Breast epithelium (tissue), 4 donors: ENCODE measurements at regions not wholly inside any gene's neighbourhood (a gene's known extent, or its start where the extent isn't known, plus 50 kb on each side); places are given as distances from the start of the nearest gene placed in this dataset.
A peak's percentile ranks its signal among the peaks of the same experiment; 100 is the strongest.

Experiments
- DNase-seq, 2 donors: peaks; one replicate each; pipeline ENCODE4 v3.0.0-alpha.2; 2019; ENCODE audit warnings: low spot score in 2 of 2
- H3K27ac ChIP-seq, 2 donors: fragments of 200-600 bp; sonication (generic) in 1 of 2; one replicate each; pipeline ENCODE4 v1.5.1; 2016 to 2019; ENCODE audit warnings: mild to moderate bottlenecking in 1 of 2
- H3K27me3 ChIP-seq, 2 donors: fragments of 200-600 bp; sonication (generic) in 1 of 2; one replicate each; pipeline versions ENCODE4 v1.5.1 to v1.6.0; 2017 to 2019; ENCODE audit warnings: control low read depth in 1 of 2, mild to moderate bottlenecking in 1 of 2
- H3K36me3 ChIP-seq: fragments of 200-600 bp; one replicate; pipeline ENCODE4 v1.5.1; 2019
- H3K4me1 ChIP-seq, 2 donors: fragments of 200-600 bp; sonication (generic); one replicate each; pipeline ENCODE4 v1.5.1; 2016 to 2019; ENCODE audit warnings: control low read depth in 1 of 2
- H3K4me3 ChIP-seq, 3 donors: fragments of 200-600 bp; sonication (generic); 1 replicate in 2 of 3; 2 replicates in 1 of 3; pipeline ENCODE4 v1.5.1; 2016 to 2019; ENCODE audit warnings: mild to moderate bottlenecking in 3 of 3, moderate library complexity in 2 of 3
- H3K9me3 ChIP-seq, 2 donors: fragments of 200-600 bp; sonication (generic) in 1 of 2; one replicate each; pipeline ENCODE4 v1.5.1; 2016 to 2019; ENCODE audit warnings: control low read depth in 1 of 2
- CTCF ChIP-seq, 3 donors: fragments of 450-650 bp; IDR thresholded peaks; one replicate each; pipeline ENCODE4 v1.5.1; 2016 to 2017; ENCODE audit warnings: antibody characterized with exemption in 3 of 3, mild to moderate bottlenecking in 3 of 3, moderate library complexity in 3 of 3
- POLR2A ChIP-seq: fragments of 450-650 bp; IDR thresholded peaks from one replicate; pipeline ENCODE4 v1.6.1; 2016; ENCODE audit warnings: antibody characterized with exemption, mild to moderate bottlenecking, moderate library complexity
- POLR2AphosphoS5 ChIP-seq, 3 donors: sonication (generic); formaldehyde crosslinking; IDR thresholded peaks; one replicate each; pipeline ENCODE4 v1.6.1; 2017; ENCODE audit warnings: antibody characterized with exemption in 3 of 3
- intact Hi-C: fragments of 100-400 bp; cut with DNase I; formaldehyde crosslinking; loops from one replicate; pipeline ENCODE4 v1.15.1; 2023; ENCODE audit warnings: low total_unique reads

- intact Hi-C loops, result no loop called here
- no peak for DNase-seq
- Histone ChIP-seq H3K27me3 (no peaks in the 10 kb centered on the region), H3K27ac (no peak overlapping the region), H3K4me1 (no peaks in the 10 kb centered on the region), H3K36me3 (no peaks in the 10 kb centered on the region), H3K4me3 (no peak overlapping the region), H3K9me3 (no peaks in the 10 kb centered on the region)
- TF ChIP-seq CTCF (IDR thresholded peaks at IDR 0.05), result no peak
- TF ChIP-seq POLR2A, result no peak
- TF ChIP-seq POLR2AphosphoS5 (IDR thresholded peaks at IDR 0.05), result no peak
These were observed 522.5 kb downstream of the EPM2A start for GRCh38 chr6:145212813-145213212.

DNA sequence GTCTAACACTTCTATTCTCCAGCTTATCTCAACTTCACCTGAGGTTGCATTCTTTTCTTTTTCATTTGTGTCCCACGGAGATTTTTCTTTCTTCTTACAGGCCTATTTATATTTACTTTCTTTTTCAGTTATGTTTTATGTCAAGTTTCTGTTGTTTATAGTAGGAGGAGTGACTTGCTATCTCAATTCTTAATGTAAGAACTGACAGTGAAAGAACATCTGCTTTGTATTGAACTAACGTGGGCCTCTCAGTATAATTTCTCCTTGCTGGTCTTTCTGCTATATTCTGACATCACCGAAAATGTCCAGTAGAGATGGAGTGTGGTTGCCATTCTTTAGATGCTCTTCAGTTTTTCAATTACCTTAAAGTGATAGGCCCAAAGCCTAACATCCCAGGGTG, 521.7 kb downstream of the EPM2A start:
- Histone ChIP-seq H3K36me3 (no peaks in the 10 kb centered on the region), H3K4me3 (no peak overlapping the region), H3K4me1 (no peaks in the 10 kb centered on the region), H3K27ac (no peak overlapping the region), H3K27me3 (no peaks in the 10 kb centered on the region), H3K9me3 (no peaks in the 10 kb centered on the region)
- no peak for DNase-seq
- TF ChIP-seq POLR2AphosphoS5 (IDR thresholded peaks at IDR 0.05) (no peak), POLR2A (no peak), CTCF (IDR thresholded peaks at IDR 0.05) (no peak)
- intact Hi-C loops, result no loop called here

GRCh38 chr6:145214570-145214969, 520.8 kb downstream of the EPM2A start:
- Histone ChIP-seq H3K27ac (no peak overlapping the region), H3K4me3 (no peak overlapping the region), H3K9me3 (no peaks in the 10 kb centered on the region), H3K4me1 (no peaks in the 10 kb centered on the region), H3K36me3 (no peaks in the 10 kb centered on the region), H3K27me3 (no peaks in the 10 kb centered on the region)
- no peak for DNase-seq
- intact Hi-C loops, result no loop called here
- TF ChIP-seq CTCF (IDR thresholded peaks at IDR 0.05) (peak in 2 of 3 donors; percentile 49 to 50), POLR2AphosphoS5 (IDR thresholded peaks at IDR 0.05) (no peak), POLR2A (no peak)

DNA sequence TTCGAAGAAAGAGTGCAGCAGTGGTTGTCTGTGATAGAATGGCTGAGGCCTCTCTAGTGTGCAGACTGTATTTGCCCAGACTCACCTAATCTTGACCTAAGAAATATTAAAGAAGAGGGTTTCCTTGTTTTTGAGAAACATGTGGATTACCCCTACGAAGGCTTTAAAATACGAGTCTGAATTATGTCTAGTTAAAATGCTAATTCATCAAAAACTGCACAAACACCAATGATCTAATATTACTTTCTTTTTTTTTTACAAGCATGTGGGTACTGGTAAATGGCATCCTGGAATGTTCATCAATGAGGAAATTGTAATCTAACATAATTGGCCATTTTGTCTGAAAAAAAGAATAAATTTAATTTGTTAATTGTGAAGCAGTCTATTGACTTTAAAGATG, 510.9 kb downstream of the EPM2A start:
- intact Hi-C loops, result no loop called here
- Histone ChIP-seq H3K4me3 (no peak overlapping the region), H3K9me3 (no peaks in the 10 kb centered on the region), H3K36me3 (no peaks in the 10 kb centered on the region), H3K27ac (no peak overlapping the region), H3K27me3 (no peaks in the 10 kb centered on the region), H3K4me1 (no peaks in the 10 kb centered on the region)
- DNase-seq, result no peak
- TF ChIP-seq POLR2A (no peak), POLR2AphosphoS5 (IDR thresholded peaks at IDR 0.05) (no peak), CTCF (IDR thresholded peaks at IDR 0.05) (no peak)

GRCh38 chr6:145225500-145225899, 509.8 kb downstream of the EPM2A start:
- intact Hi-C loops, result no loop called here
- Histone ChIP-seq H3K27me3 (no peaks in the 10 kb centered on the region), H3K4me3 (no peak overlapping the region), H3K9me3 (no peaks in the 10 kb centered on the region), H3K36me3 (no peaks in the 10 kb centered on the region), H3K27ac (no peak overlapping the region), H3K4me1 (no peaks in the 10 kb centered on the region)
- TF ChIP-seq POLR2A, result no peak
- no peak for TF ChIP-seq POLR2AphosphoS5 (IDR thresholded peaks at IDR 0.05)
- no peak for TF ChIP-seq CTCF (IDR thresholded peaks at IDR 0.05)
- no peak for DNase-seq
